ENCODE measurements at regions not wholly inside any gene's neighbourhood (a gene's known extent, or its start where the extent isn't known, plus 50 kb on each side); places are given as distances from the start of the nearest gene placed in this dataset.

DNA sequence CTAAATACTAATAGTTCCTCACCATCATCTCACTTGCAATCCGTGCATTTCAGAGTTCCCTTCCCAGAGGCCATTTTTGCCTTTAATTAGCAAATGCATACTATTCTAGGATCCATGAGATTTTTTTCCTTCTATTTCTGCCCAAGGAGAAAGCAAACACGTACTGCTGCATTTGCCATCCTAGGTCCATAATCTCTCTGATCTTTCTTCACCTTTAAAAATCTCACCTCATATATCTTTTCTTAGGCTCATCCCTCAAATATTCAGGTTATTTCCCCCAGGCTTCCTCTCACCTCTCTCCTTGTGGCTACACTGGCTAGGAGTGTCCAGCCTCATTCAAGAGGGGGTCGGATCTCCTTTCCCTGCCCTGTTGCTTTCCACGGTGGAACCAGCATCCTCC, 338.6 kb downstream of the SETD4 start:
- H3K9me3 ChIP-seq (ENCODE audit: control insufficient read depth, low read depth, low read length) = no peaks in the 10 kb centered on the region
- H3K23me2 ChIP-seq (ENCODE audit: insufficient read length, low read depth, low read length, poor library complexity, severe bottlenecking) = no peaks in the 10 kb centered on the region
- no peak overlapping the region for H3T11ph ChIP-seq (ENCODE audit: low read length)
- H3K27me3 ChIP-seq (ENCODE audit: insufficient read depth, low read length) = no peaks in the 10 kb centered on the region; the same call in 1 of the 2 replicates
- no peak overlapping the region for H4K5ac ChIP-seq (ENCODE audit: insufficient read length, low read depth, low read length)
- no peak overlapping the region for H3K9ac ChIP-seq (ENCODE audit: extremely low read depth, insufficient read length, low read length)
- no peaks in the 10 kb centered on the region for H3K4me1 ChIP-seq (ENCODE audit: insufficient read depth, low read length)
- Mint-ChIP-seq H3K4me3 (no peak overlapping the region), H3K27ac (no peak overlapping the region; a peak in 1 of 7 replicates), H3K36me3 (ENCODE audit: insufficient read depth in 1 of 3, low read depth in 3 of 3) (peaks cover 0 to 8% (median 0%) of the 10 kb centered on the region in 3 experiments; a peak in 3 of 7 replicates), H3K9me3 (peaks cover 6 to 15% of the 10 kb centered on the region in 2 experiments; a peak in 4 of 5 replicates), H3K4me1 (peaks cover 6 to 15% of the 10 kb centered on the region in 2 experiments), H3K27me3 (ENCODE audit: low read depth) (peaks cover 59% of the 10 kb centered on the region)
- no peaks in the 10 kb centered on the region for H4K20me1 ChIP-seq (ENCODE audit: control insufficient read depth, insufficient read depth, insufficient read length)
- no peak overlapping the region for H3K56ac ChIP-seq (ENCODE audit: insufficient read length, low read depth, low read length)
- TF ChIP-seq, protein P1, sequence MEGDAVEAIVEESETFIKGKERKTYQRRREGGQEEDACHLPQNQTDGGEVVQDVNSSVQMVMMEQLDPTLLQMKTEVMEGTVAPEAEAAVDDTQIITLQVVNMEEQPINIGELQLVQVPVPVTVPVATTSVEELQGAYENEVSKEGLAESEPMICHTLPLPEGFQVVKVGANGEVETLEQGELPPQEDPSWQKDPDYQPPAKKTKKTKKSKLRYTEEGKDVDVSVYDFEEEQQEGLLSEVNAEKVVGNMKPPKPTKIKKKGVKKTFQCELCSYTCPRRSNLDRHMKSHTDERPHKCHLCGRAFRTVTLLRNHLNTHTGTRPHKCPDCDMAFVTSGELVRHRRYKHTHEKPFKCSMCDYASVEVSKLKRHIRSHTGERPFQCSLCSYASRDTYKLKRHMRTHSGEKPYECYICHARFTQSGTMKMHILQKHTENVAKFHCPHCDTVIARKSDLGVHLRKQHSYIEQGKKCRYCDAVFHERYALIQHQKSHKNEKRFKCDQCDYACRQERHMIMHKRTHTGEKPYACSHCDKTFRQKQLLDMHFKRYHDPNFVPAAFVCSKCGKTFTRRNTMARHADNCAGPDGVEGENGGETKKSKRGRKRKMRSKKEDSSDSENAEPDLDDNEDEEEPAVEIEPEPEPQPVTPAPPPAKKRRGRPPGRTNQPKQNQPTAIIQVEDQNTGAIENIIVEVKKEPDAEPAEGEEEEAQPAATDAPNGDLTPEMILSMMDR (conservative IDR thresholded peaks at IDR 0.05) = no peak
- H2AK5ac ChIP-seq (ENCODE audit: insufficient read length, low read length) = no peak overlapping the region
- H3K18ac ChIP-seq (ENCODE audit: insufficient read length, low read depth, low read length) = no peak overlapping the region
- no peak overlapping the region for H3K27ac ChIP-seq (ENCODE audit: insufficient read length, low read depth, low read length)
- H3K79me1 ChIP-seq (ENCODE audit: insufficient read depth, low read depth, low read length, poor library complexity, severe bottlenecking) = no peaks in the 10 kb centered on the region
- H2BK5ac ChIP-seq (ENCODE audit: insufficient read length, low read length) = no peak overlapping the region
- H3K79me2 ChIP-seq (ENCODE audit: insufficient read depth, low read length) = no peaks in the 10 kb centered on the region
- no peak for DNase-seq
- no peak overlapping the region for H3K4me2 ChIP-seq (ENCODE audit: insufficient read depth, insufficient read length, low read length)
- H2BK15ac ChIP-seq (ENCODE audit: low read depth, low read length) = no peak overlapping the region
- no peak overlapping the region for H3K23ac ChIP-seq (ENCODE audit: insufficient read length, low read depth, low read length)
- H3K14ac ChIP-seq (ENCODE audit: insufficient read depth, low read length) = no peak overlapping the region
- H2BK20ac ChIP-seq (ENCODE audit: low read depth, low read length, poor library complexity, severe bottlenecking) = no peak overlapping the region
- no peak overlapping the region for H3K4ac ChIP-seq (ENCODE audit: low read depth, low read length)
- H2BK12ac ChIP-seq (ENCODE audit: insufficient read length, low read depth, low read length) = no peak overlapping the region
- WGBS (ENCODE audit: extremely low coverage, insufficient read length, low lambda C conversion rate) = no CpG with 5 or more reads among the region's 4 CpGs
- no peak overlapping the region for H2AFZ ChIP-seq (ENCODE audit: low read length)
- no peak overlapping the region for H4K91ac ChIP-seq (ENCODE audit: insufficient read length, low read depth, low read length)
- H4K8ac ChIP-seq (replicated peaks; ENCODE audit: insufficient read length, low read depth, low read length) = no peak overlapping the region
- H2BK120ac ChIP-seq (ENCODE audit: low read depth, low read length, poor library complexity, severe bottlenecking) = no peak overlapping the region

Measured in H9 (cell line).